IMR-90 (cell line): ENCODE measurements at regions not wholly inside any gene's neighbourhood (a gene's known extent, or its start where the extent isn't known, plus 50 kb on each side); places are given as distances from the start of the nearest gene placed in this dataset.

Source experiments
- CEBPB ChIP-seq: IDR thresholded peaks from 2 replicates; pipeline ENCODE4 v1.6.1; 2012; ENCODE audit warnings: low read depth, low read length, improper control_type of control experiment
- MAZ ChIP-seq: IDR thresholded peaks from 2 replicates; pipeline ENCODE4 v1.6.1; 2012; ENCODE audit warnings: low read depth, mild to moderate bottlenecking, low read length, improper control_type of control experiment, moderate library complexity, borderline replicate concordance
- RAD21 ChIP-seq: IDR thresholded peaks from 2 replicates; pipeline ENCODE4 v1.6.1; 2012; ENCODE audit warnings: low read length, improper control_type of control experiment
- SMC3 ChIP-seq: fragments of 150-350 bp; IDR thresholded peaks from 2 replicates; pipeline ENCODE4 v1.6.1; 2016; ENCODE audit warnings: low read depth, mild to moderate bottlenecking, antibody characterized with exemption, low read length, moderate library complexity
- TF ChIP-seq, protein P1 (sequence below): conservative IDR thresholded peaks from 2 replicates; pipeline ENCODE4 v1.5.1; 2012; ENCODE audit warnings: mild to moderate bottlenecking, low read depth, low read length, improper control_type of control experiment
- TF ChIP-seq, protein P2 (sequence below): fragments of 150-350 bp; IDR thresholded peaks from 2 replicates; pipeline ENCODE4 v1.6.1; 2017; ENCODE audit warnings: mild to moderate bottlenecking, antibody characterized with exemption, low read length, low read depth

DNA sequence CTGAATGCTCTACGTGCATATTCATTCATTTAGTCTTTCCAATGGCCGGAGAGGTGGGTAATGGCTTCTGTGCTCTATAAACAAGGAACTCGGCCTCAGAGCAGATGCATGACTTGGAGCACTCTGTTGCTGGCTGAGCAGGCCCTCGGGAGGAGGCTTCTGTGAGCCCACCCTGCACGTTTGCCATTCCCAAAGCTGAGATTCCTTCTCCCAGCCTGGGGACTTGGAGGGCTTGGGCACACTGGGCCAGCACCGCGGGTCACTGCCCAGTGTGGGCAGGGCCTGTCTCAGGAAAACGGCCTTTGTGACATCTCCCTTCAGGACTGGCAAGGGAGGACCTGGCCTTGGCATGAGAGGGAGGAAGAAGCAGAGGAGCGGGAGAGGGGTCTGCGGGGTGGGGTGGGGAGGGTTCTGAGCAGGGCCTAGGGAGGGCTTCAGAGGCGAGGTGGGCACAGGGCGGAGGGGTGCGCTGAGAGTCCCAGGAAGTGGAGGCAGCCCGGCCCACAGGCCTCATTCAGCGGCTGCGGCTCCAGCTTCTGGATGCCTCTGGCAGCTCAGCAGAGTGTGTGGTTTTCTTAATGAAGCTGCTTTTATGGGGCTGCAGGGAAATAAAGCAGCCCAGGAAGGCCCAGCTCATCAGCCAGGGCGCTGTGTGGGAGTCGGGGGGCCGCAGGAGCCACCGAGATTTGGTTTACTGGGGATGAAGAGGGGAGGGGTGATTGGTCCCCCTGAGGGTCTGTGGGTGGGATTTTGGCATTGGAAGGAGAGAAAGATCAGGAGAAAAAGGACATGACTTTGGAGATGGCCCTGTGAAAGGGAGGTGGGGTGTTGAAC lies 51.7 kb upstream of the OTOF start:
- TF ChIP-seq MAZ (no peak), RAD21 (no peak), SMC3 (no peak), CEBPB (no peak)
- TF ChIP-seq, protein P1, sequence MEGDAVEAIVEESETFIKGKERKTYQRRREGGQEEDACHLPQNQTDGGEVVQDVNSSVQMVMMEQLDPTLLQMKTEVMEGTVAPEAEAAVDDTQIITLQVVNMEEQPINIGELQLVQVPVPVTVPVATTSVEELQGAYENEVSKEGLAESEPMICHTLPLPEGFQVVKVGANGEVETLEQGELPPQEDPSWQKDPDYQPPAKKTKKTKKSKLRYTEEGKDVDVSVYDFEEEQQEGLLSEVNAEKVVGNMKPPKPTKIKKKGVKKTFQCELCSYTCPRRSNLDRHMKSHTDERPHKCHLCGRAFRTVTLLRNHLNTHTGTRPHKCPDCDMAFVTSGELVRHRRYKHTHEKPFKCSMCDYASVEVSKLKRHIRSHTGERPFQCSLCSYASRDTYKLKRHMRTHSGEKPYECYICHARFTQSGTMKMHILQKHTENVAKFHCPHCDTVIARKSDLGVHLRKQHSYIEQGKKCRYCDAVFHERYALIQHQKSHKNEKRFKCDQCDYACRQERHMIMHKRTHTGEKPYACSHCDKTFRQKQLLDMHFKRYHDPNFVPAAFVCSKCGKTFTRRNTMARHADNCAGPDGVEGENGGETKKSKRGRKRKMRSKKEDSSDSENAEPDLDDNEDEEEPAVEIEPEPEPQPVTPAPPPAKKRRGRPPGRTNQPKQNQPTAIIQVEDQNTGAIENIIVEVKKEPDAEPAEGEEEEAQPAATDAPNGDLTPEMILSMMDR = no peak
- TF ChIP-seq, protein P2, sequence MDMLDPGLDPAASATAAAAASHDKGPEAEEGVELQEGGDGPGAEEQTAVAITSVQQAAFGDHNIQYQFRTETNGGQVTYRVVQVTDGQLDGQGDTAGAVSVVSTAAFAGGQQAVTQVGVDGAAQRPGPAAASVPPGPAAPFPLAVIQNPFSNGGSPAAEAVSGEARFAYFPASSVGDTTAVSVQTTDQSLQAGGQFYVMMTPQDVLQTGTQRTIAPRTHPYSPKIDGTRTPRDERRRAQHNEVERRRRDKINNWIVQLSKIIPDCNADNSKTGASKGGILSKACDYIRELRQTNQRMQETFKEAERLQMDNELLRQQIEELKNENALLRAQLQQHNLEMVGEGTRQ = no peak
